ELR (cell line): ENCODE measurements at regions not wholly inside any gene's neighbourhood (a gene's known extent, or its start where the extent isn't known, plus 50 kb on each side); places are given as distances from the start of the nearest gene placed in this dataset.

ENCODE experiments used
- DNase-seq: peaks from one replicate; pipeline ENCODE4 v3.0.0-alpha.2; 2015; ENCODE audit warnings: low read depth

DNA sequence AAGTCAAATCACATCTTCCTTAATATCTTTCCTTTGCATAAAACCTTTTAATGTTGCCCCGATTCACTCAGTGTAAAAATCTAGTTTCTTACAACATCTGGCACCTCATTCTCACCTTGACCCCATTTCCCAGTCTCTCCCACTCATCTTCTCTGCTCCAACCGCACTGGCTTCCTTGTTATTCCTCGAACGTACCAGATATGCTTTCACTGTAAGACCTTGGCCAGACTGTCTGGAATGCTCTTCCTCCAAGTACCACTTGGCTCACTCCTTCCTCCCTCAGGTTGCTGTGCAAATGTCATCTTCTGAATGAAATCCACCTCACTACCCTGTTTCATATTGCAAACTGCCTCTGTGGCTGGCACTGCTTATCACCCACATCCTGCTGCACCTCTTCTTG lies 433.6 kb downstream of the HAPSTR1 start:
- no peak for DNase-seq

DNA sequence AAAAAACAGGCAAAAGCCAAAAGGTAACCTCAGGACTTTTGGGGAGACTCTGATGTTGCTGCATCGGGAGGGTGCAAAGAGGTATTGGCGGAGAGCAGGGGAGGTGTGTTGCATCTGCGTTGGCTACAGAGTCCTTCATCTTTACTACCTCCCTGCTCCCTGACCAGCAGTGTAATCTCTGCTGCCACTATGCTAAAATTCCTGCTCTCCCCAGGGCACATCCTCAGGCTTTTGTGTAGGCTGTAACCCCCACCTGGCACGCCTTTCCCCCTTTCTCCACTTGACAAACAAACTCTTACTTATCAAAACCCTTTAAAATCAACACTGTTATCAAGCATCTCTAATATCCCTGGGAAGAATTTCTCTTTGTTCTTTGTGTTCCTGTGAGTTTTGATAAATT lies 435.3 kb downstream of the HAPSTR1 start:
- DNase-seq = no peak

DNA sequence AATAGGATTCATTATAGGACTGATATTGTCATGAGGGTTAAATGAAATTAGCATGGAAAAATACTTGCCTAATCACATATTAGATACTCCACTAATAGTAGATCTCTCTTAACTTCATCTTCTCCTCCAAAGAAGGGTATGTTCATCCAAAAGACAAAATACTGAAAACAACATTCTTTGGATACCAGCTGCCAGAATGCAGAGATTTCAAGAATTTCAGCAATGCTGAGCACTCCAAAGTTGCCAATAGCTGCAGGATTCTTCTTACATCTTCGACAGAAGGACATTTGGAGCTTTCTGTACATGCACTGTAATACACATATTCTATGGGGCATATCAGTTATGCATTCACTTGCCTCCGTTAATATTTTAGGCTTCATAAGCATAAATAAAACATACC lies 436.5 kb downstream of the HAPSTR1 start:
- no peak for DNase-seq

DNA sequence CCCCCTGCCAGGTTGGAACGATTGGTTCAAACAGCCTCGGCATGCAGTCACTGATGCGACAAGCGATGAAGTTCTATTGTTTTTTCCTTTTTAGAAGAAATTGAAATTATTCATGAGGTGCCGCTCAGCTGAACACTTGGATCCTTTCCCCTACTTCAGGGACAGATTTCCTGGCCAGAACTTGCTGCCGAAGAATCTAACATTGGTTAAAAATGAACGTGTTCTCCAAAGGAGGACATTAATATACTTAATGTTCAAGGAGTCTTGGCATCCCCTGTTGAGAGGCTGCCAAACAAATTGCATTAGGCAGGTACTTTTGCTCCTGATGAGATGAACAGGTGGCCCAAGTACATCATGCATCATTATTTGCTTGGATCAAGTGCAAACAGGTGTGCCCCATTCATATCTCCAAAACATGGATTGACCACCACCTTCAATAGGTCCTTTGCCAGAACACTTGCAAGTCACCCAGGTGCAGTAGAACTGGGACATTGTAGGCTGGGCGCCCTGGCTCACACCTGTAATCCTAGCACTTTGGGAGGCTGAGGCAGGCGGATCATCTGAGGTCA lies 437.2 kb downstream of the HAPSTR1 start:
- no peak for DNase-seq

DNA sequence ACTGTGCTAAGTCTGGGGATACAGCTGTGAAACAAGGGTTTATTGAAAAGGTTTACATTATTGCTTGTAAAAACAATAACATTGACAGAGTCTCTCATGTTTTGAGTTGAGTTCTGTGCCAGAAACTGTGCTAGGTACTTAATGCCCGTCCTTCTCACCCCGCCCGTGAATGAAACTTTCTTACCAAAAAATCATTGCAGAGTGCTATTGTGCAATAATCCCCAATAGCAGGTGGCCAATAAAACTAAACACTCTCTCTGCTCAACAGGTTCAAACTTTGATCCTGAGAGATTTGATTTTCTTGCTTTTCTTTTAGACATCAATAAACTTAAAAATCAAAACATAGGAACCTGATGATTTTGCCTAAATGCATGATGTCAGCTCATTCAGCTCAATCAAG lies 441.6 kb downstream of the HAPSTR1 start:
- DNase-seq = no peak

DNA sequence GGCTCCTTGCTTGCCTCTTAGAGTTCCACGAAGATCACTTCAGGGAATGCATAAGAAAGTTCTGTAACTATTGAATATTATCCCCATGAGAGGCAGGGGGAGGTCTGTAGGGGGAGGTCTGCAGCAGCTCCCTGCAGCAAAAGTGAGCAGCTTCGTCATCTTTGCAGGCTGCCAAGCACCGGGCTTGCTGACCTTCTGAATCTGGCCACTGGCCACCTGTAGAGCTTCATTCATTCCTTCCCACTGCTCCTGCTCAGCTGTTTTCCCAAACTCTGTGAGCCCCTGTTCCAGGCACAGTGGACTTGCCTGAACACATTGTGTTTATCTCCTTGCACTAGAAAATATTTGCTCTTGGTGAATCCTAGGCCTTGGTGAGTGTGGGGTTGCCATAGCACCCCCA lies 443.3 kb downstream of the HAPSTR1 start:
- DNase-seq = no peak

DNA sequence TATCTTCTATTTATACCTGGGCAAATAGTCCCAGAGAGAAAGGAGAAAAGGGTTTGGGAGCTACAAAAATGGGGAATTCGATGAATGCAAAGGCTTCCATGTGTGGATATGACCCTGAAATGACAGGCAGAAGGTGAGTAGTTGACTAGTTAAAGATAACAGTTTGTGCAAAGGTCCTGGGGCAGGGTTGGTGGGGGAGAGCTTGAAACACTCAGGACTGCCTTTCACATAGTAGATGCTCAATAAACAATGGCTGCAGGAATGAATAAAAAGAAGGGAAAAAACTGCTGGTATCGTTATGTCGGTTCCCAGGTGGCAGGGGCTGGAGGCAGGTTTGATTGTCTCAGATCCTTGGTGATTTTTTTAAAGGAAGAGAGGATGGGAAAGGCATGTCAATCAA lies 445.5 kb downstream of the HAPSTR1 start:
- DNase-seq = no peak

DNA sequence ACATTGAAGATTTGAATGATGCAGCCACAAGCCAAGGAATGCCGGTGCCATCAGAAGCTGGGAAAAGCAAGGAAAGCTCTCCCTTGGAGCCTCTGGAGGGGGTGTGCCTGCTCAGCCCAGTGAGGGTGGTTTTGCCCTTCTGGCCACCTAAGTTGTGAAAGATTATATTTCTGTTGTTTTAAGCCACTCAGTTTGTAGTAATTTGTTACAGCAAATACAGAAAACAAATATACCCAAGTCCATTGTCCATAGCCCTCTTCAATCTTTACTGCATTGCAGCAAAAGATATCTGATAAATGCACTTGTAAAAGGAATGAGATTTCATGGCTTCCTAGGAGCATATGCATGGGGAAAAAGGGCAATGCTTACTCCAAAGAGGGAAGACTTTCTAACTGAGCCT lies 447.9 kb downstream of the HAPSTR1 start:
- no peak for DNase-seq

DNA sequence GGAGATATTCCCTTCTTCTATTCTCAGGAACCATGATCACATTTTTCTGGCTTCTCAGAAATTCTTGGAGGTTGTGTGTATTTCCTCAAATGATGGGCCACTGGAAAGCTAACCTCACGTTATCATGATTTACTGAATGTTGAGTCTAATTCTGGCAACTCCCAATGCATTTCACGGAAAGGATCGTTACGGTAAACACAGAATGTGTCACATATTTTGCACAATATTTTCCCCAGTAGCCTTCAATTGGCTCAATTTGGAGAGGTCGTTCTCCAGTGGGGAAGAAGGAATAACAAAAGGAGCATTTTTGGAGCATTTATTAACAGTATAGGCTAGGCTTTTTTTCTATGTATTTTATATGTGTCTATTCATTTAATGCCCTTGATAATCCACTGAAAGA lies 450.3 kb downstream of the HAPSTR1 start:
- no peak for DNase-seq

DNA sequence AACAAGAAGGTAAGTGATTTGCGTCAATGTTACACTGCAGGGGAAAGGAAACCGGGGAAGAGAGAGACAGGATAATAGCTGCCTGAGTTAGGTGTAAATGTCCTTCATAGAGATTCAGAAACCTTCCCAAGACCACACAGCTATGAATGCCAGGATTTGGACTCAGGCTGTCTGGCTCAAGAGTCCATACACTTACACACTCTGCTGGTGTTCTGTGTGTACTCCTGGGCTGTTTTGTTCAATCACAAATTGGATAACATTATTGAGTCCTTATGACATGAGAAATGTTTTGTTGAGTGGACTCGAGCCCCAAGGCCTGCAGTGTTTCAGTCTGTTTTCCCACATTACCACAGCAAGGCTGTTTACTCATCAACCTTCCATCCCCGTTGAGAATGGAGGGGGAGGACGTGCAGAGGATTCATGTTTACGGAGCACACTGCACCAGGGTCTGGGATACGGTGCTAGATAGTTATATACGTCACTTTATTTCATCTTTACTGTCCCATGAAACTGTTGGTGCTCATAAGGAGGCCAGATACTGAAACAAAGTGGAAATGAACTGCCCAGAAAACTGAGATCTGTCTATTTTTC lies 450.8 kb downstream of the HAPSTR1 start:
- no peak for DNase-seq

DNA sequence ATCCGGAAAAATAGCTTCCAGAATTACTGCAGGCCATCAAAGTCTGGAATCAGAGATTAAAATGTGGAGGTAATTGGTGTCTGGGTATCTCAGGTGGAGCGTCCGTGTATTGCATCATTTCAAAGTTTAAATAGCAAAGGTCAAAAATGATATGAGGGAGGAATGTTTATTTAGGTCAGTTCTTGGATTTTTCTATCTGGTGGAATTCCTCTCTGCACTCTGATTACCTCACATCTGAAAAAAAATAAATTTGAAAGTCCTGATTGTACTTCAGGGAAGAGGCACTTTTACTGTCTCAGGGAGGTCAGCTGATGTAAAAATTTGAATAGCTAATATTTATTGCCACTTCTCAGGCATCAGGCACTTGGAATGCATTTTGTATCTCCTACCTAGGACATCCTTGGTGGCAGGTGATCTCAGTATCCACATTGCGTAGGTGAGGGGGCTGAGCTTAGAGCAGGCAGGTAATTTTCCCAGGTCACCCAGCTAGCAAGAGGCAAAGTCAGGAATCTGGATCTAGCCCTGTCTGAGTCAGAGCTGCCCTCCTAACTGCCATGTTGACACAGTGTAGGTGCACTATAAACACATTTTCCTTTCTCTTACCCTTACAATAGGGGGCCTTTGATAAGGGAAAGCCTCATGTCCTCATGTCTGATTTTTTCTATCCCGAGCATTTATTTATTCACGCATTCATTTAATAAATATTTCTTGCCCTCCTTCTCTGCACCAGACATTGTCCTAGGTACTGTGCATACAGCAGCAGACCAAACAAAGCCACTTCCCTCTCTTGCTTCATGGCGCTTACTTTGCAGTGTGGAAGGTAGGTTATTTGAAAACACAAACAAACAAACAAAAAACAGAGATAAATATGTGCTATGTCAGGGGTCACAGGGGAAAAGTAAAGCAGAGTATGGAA lies 454.3 kb downstream of the HAPSTR1 start:
- DNase-seq = no peak

DNA sequence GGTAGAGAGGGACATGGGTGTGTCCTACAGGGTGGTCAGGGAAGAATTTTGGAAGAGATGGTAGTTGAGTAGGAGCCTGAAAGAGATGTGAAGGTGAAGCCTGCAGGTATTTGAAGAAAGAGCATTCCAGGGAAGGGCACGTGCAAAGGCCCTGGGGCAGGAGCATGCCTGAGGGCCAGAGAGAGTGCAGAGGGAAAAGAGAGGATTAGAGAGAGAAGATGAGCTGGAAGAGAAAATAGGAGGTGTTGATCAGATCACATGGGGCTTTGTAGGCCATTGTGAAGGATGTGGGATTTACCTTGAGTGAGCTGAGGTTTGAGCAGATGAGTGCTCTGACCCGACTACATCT lies 455.0 kb downstream of the HAPSTR1 start:
- DNase-seq = no peak

DNA sequence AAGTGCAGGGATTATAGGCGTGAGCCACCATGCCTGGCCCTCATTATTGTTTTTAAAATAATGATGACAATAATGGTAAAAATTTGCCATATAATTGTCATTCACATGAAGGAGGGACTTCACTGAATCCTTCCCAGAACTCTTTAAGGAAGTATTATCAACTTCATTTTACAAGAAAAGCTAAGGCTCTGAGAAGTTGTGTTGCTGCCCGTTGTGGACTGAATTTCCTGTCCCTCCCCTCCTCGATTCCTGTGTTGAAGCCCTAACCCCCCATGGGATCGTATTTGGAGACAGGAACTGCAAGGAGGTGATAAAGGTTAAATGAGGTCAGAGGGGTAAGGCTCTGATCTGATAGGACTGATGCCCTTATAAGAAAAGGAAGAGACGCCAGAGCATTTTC lies 458.0 kb downstream of the HAPSTR1 start:
- no peak for DNase-seq

DNA sequence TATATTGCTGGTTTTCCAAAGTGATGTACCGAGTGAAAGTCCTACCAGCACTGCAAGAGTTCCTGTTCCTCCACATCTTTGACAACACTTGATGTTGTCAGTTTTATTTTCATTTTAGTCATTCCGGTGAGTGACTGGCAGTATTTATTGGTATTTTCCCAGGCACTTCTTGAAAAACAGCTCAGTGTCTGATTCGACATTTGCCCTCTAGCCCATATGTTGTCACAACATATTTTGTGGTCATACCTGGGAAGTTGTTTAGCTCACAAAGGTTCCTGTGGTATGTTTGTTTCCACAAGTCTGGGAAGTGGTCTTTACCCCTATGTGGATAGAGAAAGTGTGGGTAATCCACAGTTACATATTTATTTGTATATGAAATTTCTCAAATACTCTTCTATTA lies 463.6 kb downstream of the HAPSTR1 start:
- no peak for DNase-seq

DNA sequence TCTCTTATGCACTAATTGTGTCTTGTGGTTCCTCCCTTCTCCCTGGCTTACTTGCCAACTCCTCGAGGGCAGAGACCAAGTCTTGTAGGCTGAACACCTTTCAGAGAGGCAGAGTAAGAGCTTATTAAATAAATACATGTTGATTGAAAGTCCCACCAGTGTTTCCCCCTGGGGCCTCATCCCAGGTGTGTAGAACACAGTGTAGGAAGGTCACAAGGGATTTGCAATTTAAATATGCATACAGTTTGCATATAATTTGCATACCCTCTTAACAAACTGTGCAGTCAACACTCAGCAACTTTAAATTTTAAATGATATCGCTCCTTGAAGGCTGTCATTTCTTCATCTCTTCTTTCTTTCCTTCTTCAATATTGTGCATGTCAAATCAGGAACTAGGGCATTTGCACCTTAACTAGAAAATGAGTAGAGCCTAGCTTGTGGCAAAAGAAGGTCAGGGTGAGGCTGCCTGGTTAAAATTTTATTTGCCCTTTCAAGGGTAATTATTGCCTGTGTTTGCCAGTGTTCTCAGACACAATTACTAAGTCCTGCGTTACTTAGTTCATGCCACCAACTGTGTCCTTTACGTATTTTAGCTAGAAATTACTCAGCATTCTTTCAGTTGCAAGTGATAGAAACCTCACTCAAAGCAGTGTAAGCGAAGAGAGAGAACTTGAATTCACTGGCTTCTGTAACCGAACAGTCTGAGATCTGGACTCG lies 465.7 kb downstream of the HAPSTR1 start:
- DNase-seq = no peak

DNA sequence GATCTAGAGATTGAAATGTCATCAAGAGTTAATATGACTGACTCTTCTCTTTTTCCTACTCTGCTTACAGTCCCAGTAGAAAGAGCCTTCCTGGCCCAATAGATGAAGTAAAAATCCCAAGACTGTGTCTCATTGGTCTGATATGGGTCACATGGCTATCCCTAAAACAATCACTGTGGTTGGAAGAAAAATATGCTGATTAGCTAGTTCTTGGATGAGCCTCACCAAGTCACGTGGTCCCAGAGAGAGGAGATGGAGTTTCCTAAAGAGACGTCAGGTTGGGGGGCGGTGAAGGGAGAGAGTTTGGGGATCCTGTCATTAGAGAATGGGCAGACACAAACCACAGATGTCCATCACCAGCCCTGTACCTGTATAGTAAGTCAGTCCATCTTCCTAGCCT lies 466.3 kb downstream of the HAPSTR1 start:
- DNase-seq = no peak

DNA sequence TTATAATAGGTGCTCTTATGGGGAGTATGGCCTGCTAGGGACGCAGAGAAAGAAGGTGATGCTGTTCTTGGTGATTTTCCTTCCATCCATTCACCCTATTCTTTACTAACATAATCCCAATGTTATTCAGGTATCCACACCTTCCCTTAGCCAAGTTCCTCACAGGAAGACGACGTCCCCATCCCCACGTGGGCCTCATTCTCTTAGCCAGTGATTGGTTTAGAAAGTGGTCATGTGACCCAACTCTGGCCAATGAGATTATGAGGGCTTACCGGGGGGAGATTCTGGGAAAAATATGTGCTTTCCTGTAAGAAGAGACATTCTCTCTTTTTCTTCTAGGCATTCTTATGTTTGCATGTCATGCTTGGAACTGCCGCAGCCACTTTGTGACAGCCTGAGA lies 474.7 kb downstream of the HAPSTR1 start:
- no peak for DNase-seq

DNA sequence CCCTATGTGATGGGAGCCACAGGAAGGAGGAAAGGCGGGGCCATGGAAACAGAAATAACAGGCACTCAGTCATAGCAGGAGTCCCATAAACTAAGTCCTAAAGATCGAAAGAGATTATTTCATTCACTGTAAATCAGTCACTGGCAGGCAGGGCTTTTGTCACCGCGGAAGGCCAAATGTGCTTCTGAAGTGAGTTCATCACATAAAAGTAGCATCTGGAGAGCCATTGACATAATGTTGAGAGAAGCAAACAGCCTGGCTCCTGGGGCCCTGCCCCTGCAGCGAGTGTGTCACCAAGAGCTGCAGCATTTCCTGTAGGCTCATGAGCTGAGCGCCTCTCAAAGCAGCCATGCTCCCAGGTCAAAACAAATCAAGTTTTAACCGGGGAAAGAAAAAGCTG lies 476.2 kb downstream of the HAPSTR1 start:
- DNase-seq = no peak

DNA sequence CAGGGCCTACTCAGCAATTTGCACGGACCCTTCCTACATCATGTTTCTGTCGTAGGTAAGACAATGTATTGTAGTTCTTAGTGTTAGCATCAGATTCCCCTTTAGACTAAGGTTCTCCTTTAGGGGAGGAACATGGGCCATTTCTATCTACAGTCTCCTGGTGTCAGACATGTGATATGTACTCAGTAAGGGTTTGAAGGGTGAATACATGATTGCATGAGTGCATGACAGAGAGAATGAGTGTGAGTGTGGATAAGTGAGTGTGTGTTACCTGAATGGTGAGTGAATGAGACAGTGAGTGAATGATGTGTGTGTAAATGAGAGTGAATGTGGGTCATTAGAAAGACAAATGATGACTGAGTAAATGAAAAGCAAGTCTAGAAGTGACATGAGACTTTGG lies 476.8 kb downstream of the HAPSTR1 start:
- no peak for DNase-seq

DNA sequence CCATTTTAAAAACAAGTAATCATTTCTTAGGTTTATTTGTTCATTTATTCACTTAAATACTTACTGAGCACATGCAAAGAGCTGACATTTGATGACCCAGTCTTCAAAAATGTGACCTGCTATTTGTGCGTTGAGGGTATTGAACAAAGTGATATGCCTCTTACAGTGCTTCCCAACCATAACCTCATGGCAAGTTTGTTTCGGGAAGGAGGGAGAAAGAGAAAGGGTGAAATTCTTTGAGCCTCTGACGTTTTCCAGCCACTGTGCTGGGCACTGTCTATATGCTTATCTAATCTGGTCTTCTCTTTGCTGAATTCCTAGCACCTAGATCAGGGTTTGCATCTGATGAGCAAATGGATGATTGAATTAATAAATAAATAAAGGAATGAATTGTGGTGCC lies 479.1 kb downstream of the HAPSTR1 start:
- no peak for DNase-seq

DNA sequence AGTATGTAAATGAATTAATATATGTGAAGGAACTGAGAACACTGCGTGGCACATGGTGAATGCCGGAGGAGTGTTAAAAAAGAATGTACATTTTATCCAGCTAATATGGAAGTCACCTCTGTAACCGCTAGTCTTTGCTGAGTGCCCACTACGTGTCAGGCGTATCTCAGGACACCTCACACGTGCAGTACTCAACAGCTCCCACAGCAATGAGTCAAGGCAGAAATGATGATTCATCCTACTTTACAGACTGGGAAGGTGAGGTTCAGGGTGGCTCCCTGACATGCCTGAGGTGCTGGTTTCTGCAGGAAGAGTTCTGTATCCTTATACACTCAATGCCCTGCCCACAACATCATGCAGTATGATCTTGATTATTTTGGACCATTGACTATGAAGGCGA lies 487.0 kb downstream of the HAPSTR1 start:
- no peak for DNase-seq

DNA sequence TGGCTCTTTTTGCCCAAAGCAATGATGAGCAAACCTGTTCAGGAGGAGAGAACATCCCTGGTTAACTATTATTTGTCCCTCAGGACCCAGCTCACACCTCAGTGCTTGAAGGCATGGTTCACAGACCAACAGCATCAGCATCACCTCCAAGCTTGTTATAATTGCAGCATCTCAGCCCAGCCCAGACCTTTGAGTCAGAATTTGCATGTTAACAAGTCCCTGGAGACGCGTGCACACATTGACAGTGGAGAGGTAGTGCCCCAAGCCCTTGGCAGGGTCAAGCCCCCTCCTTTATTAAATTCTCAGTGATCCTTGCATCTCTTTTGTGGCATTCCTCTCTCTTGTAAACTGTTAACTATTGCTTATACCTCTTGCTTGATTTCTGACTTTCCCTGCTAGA lies 488.6 kb downstream of the HAPSTR1 start:
- no peak for DNase-seq

DNA sequence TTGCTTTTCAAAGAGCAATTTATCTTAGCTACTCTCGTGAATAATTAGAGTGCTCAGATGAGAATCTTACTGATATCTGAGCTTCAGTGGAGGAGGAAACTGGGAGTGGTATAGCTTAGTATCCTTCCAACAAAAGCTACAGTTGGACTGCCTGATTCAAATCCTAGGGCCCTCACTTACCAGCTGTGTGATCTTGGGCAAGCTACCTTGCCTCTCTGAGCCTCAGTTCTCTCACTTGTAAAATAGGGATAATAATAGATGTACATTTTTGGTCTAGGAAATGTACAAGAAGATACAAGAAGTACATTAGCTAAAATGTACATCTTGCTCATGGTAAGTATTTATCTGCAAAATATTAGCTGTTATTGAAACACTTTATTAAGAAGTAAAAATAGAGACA lies 502.0 kb downstream of the HAPSTR1 start:
- no peak for DNase-seq
